IMR-90 (cell line): ENCODE measurements at regions not wholly inside any gene's neighbourhood (a gene's known extent, or its start where the extent isn't known, plus 50 kb on each side); places are given as distances from the start of the nearest gene placed in this dataset.

Experiments used
- POLR2A ChIP-seq: IDR thresholded peaks from 2 replicates; pipeline ENCODE4 v1.6.1; 2012; ENCODE audit warnings: mild to moderate bottlenecking, low read depth, low read length
- TF ChIP-seq, protein P1 (sequence below): conservative IDR thresholded peaks from 2 replicates; pipeline ENCODE4 v1.5.1; 2012; ENCODE audit warnings: mild to moderate bottlenecking, low read depth, low read length, improper control_type of control experiment

- TF ChIP-seq, protein P1, sequence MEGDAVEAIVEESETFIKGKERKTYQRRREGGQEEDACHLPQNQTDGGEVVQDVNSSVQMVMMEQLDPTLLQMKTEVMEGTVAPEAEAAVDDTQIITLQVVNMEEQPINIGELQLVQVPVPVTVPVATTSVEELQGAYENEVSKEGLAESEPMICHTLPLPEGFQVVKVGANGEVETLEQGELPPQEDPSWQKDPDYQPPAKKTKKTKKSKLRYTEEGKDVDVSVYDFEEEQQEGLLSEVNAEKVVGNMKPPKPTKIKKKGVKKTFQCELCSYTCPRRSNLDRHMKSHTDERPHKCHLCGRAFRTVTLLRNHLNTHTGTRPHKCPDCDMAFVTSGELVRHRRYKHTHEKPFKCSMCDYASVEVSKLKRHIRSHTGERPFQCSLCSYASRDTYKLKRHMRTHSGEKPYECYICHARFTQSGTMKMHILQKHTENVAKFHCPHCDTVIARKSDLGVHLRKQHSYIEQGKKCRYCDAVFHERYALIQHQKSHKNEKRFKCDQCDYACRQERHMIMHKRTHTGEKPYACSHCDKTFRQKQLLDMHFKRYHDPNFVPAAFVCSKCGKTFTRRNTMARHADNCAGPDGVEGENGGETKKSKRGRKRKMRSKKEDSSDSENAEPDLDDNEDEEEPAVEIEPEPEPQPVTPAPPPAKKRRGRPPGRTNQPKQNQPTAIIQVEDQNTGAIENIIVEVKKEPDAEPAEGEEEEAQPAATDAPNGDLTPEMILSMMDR, result no peak
- TF ChIP-seq POLR2A, result no peak
These were observed 60.9 kb upstream of the RAB6C start for GRCh38 chr2:129918604-129919003.
